OCI-LY7 (cell line): ENCODE measurements at regions not wholly inside any gene's neighbourhood (a gene's known extent, or its start where the extent isn't known, plus 50 kb on each side); places are given as distances from the start of the nearest gene placed in this dataset.

Experiments
- BruUV-seq: library from RNA; stranded (reverse); fragments of 400-500 nt; replicated peaks from 2 replicates; lab custom pipeline; 2021; lab: Mats Ljungman, UMichigan
- CTCF ChIA-PET: fragments of 300-600 bp; sonication (Branson Sonifier 250); formaldehyde crosslinking; loops from one replicate; lab custom pipeline; 2022; ENCODE audit warnings: antibody characterized with exemption; ENCODE audit not compliant: unreplicated experiment; lab: Charles Lee
- POLR2A ChIA-PET: fragments of 300-600 bp; sonication (Branson Sonifier 250); formaldehyde crosslinking; loops from one replicate; lab custom pipeline; 2022; ENCODE audit warnings: antibody characterized with exemption; lab: Charles Lee
- DNase-seq: peaks from one replicate; pipeline ENCODE4 v3.0.0-alpha.2; 2015; ENCODE audit warnings: low spot score
- H2AFZ ChIP-seq: fragments of 200-600 bp; sonication (generic), shearing (Covaris generic); 2 replicates; pipeline ENCODE4 v1.6.1; 2014; ENCODE audit warnings: mild to moderate bottlenecking, antibody characterized with exemption, low read length, moderate library complexity
- H3K27ac ChIP-seq: fragments of 200-600 bp; sonication (generic); 2 replicates; pipeline ENCODE4 v1.5.1; 2014; ENCODE audit warnings: mixed run types, low read depth, mild to moderate bottlenecking, moderate library complexity, low read length, inconsistent platforms; ENCODE audit not compliant: poor library complexity, severe bottlenecking
- H3K36me3 ChIP-seq: fragments of 200-600 bp; sonication (generic); 2 replicates; pipeline ENCODE4 v1.6.1; 2014; ENCODE audit warnings: mild to moderate bottlenecking, antibody characterized with exemption, low read length, moderate library complexity, mixed read lengths; ENCODE audit not compliant: insufficient read depth
- H3K4me1 ChIP-seq: fragments of 200-600 bp; sonication (generic); 2 replicates; pipeline ENCODE4 v1.5.1; 2014; ENCODE audit warnings: mild to moderate bottlenecking, low read length; ENCODE audit not compliant: insufficient read depth, poor library complexity, severe bottlenecking
- H3K4me2 ChIP-seq: fragments of 200-600 bp; sonication (generic); 2 replicates; pipeline ENCODE4 v1.6.1; 2014; ENCODE audit warnings: mild to moderate bottlenecking, low read length
- H3K4me3 ChIP-seq: fragments of 200-600 bp; sonication (generic); 2 replicates; pipeline ENCODE4 v1.5.1; 2014; ENCODE audit warnings: mild to moderate bottlenecking, low read depth, low read length; ENCODE audit not compliant: poor library complexity, severe bottlenecking
- H3K79me2 ChIP-seq: fragments of 200-600 bp; sonication (generic); 2 replicates; pipeline ENCODE4 v1.6.1; 2016; ENCODE audit warnings: low read depth, mild to moderate bottlenecking, low read length, moderate library complexity, mixed read lengths; ENCODE audit not compliant: insufficient read depth
- H3K9me2 ChIP-seq: fragments of 200-600 bp; sonication (generic); 2 replicates; pipeline ENCODE4 v1.6.1; 2016; ENCODE audit warnings: mild to moderate bottlenecking, low read length, mixed read lengths; ENCODE audit not compliant: insufficient read depth
- H3K9me3 ChIP-seq: fragments of 200-600 bp; sonication (generic); 2 replicates; pipeline ENCODE4 v1.6.1; 2014; ENCODE audit warnings: mild to moderate bottlenecking, mixed run types, low read length, mixed read lengths
- H4K20me1 ChIP-seq: fragments of 200-600 bp; sonication (generic); 2 replicates; pipeline ENCODE4 v1.6.1; 2014; ENCODE audit warnings: mild to moderate bottlenecking, antibody characterized with exemption, low read length, moderate library complexity, mixed read lengths; ENCODE audit not compliant: insufficient read depth
- EZH2phosphoT487 ChIP-seq: fragments of 200-600 bp; sonication (generic); IDR thresholded peaks from 2 replicates; pipeline ENCODE4 v1.6.1; 2018; ENCODE audit warnings: low read depth, borderline replicate concordance, mild to moderate bottlenecking, mixed run types, antibody characterized with exemption, low read length, moderate library complexity, mixed read lengths
- intact Hi-C: fragments of 100-400 bp; cut with micrococcal nuclease; formaldehyde crosslinking; loops from one replicate; pipeline ENCODE4 v1.10.0; 2022; ENCODE audit not compliant: unreplicated experiment
- TF ChIP-seq, protein P1 (sequence below): fragments of 200-600 bp; sonication (generic); conservative IDR thresholded peaks from 2 replicates; pipeline ENCODE4 v1.5.1; 2014; ENCODE audit warnings: mild to moderate bottlenecking, antibody characterized with exemption, low read length, moderate library complexity, mixed read lengths

DNA sequence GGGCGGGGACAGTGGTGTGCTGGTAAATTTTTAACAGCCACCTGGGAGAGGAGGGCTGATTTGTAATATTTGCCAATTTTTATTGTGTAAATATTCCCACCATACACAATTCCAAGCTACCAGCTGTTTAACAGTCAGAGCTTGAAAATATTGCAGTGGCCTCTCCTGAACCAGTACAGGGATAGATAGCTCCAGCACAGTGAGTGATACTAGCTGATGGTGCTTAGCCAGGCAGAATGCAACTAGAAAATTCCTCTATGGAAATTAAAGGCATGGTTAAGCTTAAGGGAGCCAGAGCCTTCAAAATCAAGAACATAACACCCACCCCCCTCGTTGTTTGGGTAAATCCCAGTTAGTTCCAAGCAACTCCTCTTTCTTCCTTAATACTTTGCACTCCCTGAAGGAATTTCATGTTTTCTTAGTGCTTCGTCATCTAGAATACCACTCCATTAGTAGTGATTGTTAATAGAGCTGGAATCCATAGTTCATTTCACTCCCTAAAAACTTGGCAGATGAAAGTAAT is 96.6 kb downstream of the CYB561 start:
- H3K79me2 ChIP-seq, result no peaks in the 10 kb centered on the region
- DNase-seq, result no peak
- no peak overlapping the region for H2AFZ ChIP-seq
- no peaks in the 10 kb centered on the region for H3K4me1 ChIP-seq
- H3K4me2 ChIP-seq, result no peak overlapping the region
- intact Hi-C loops, result no loop called here
- no peak overlapping the region for H3K4me3 ChIP-seq
- H3K27ac ChIP-seq, result no peak overlapping the region
- H3K9me2 ChIP-seq, result no peaks in the 10 kb centered on the region
- ChIA-PET POLR2A (no interaction called here), CTCF (no interaction called here)
- H3K9me3 ChIP-seq, result no peaks in the 10 kb centered on the region
- no peaks in the 10 kb centered on the region for H4K20me1 ChIP-seq
- no peaks in the 10 kb centered on the region for H3K36me3 ChIP-seq
- TF ChIP-seq, protein P1, sequence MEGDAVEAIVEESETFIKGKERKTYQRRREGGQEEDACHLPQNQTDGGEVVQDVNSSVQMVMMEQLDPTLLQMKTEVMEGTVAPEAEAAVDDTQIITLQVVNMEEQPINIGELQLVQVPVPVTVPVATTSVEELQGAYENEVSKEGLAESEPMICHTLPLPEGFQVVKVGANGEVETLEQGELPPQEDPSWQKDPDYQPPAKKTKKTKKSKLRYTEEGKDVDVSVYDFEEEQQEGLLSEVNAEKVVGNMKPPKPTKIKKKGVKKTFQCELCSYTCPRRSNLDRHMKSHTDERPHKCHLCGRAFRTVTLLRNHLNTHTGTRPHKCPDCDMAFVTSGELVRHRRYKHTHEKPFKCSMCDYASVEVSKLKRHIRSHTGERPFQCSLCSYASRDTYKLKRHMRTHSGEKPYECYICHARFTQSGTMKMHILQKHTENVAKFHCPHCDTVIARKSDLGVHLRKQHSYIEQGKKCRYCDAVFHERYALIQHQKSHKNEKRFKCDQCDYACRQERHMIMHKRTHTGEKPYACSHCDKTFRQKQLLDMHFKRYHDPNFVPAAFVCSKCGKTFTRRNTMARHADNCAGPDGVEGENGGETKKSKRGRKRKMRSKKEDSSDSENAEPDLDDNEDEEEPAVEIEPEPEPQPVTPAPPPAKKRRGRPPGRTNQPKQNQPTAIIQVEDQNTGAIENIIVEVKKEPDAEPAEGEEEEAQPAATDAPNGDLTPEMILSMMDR, result no peak
- no peak for TF ChIP-seq EZH2phosphoT487
- no TSS peak for BruUV-seq

DNA sequence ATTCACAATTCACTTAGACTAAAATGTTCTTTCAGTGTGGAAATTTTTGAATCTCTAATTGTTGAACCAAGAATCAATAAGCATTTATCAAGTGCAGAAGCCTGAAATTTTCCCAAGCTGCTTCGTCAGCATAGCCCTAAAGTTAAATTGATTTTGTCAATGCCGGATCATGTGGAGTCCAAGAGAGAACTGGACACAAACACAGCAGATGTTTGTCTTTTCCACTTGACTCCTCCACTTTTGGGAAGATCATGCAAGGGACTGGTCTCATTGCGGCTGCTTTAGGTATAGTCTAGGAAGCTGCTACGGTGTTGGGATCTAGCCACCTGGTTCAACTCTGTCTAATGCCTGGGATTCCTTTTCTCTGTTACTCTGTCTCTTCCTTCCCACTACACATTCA is 95.7 kb downstream of the CYB561 start:
- H3K27ac ChIP-seq, result no peak overlapping the region
- no peak for DNase-seq
- H3K4me1 ChIP-seq, result no peaks in the 10 kb centered on the region
- TF ChIP-seq, protein P1, result no peak
- no peak for TF ChIP-seq EZH2phosphoT487
- no peaks in the 10 kb centered on the region for H3K79me2 ChIP-seq
- H4K20me1 ChIP-seq, result no peaks in the 10 kb centered on the region
- H3K9me3 ChIP-seq, result no peaks in the 10 kb centered on the region
- no peaks in the 10 kb centered on the region for H3K9me2 ChIP-seq
- no TSS peak for BruUV-seq
- H2AFZ ChIP-seq, result no peak overlapping the region
- CTCF ChIA-PET, result no interaction called here
- H3K4me2 ChIP-seq, result no peak overlapping the region
- no peaks in the 10 kb centered on the region for H3K36me3 ChIP-seq
- POLR2A ChIA-PET, result no interaction called here
- intact Hi-C loops, result no loop called here
- H3K4me3 ChIP-seq, result no peak overlapping the region

DNA sequence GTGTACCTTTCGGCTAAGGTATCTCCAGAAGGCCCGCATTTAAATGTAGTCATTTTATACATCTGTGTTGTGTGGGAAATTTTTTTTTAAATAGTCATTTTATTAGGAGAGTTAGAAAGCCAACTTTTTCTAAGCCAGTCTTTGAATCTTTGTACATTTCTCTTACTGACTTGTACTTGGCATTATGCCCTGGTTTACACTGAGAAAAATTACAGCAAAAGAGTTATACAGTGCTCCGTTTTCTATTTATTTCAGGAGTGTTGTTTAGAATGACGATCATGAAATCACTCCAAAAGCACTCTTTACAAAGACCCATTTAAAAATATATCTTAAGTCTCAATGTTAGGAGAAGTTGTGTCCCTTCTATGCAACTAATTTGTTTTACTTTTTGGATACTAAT is 91.8 kb downstream of the CYB561 start:
- no peaks in the 10 kb centered on the region for H3K9me3 ChIP-seq
- ChIA-PET CTCF (no interaction called here), POLR2A (no interaction called here)
- no peak overlapping the region for H3K27ac ChIP-seq
- H2AFZ ChIP-seq, result no peak overlapping the region
- TF ChIP-seq, protein P1, result no peak
- no peak for TF ChIP-seq EZH2phosphoT487
- H3K4me3 ChIP-seq, result no peak overlapping the region
- no peak for DNase-seq
- intact Hi-C loops, result no loop called here
- no peaks in the 10 kb centered on the region for H3K36me3 ChIP-seq
- no peaks in the 10 kb centered on the region for H3K9me2 ChIP-seq
- BruUV-seq, result no TSS peak
- H3K4me1 ChIP-seq, result no peaks in the 10 kb centered on the region
- H3K79me2 ChIP-seq, result no peaks in the 10 kb centered on the region
- no peaks in the 10 kb centered on the region for H4K20me1 ChIP-seq
- no peak overlapping the region for H3K4me2 ChIP-seq
